Common myeloid progenitor, CD34-positive (primary cell): ENCODE measurements at regions not wholly inside any gene's neighbourhood (a gene's known extent, or its start where the extent isn't known, plus 50 kb on each side); places are given as distances from the start of the nearest gene placed in this dataset.

ENCODE experiments used
- CTCF ChIA-PET: fragments of 350-600 bp; sonication (Branson Sonifier 250); formaldehyde crosslinking; loops from one replicate; lab custom pipeline; 2021; ENCODE audit warnings: antibody characterized with exemption; lab: Charles Lee
- POLR2A ChIA-PET: fragments of 350-600 bp; sonication (Branson Sonifier 250); formaldehyde crosslinking; loops from one replicate; lab custom pipeline; 2021; ENCODE audit warnings: antibody characterized with exemption; lab: Charles Lee
- DNase-seq, 3 donors: peaks; one replicate each; pipeline versions ENCODE4 v3.0.0 to v3.0.0-alpha.2; 2013
- H3K27ac ChIP-seq, 2 experiments: 1 replicate in 1 of 2; 2 replicates in 1 of 2; pipeline ENCODE4 v1.7.0; 2013; ENCODE audit warnings: inconsistent platforms in 2 of 2, low read length in 2 of 2, mild to moderate bottlenecking in 2 of 2, low read depth in 1 of 2, moderate library complexity in 1 of 2; ENCODE audit not compliant: severe bottlenecking in 2 of 2, insufficient read depth in 1 of 2, poor library complexity in 1 of 2
- H3K27me3 ChIP-seq, 5 experiments: replicated peaks in 2 of 5; 1 replicate in 3 of 5; 2 replicates in 2 of 5; pipeline versions ENCODE4 v1.6.1 to v1.7.0; 2013; ENCODE audit warnings: low read length in 4 of 5, mild to moderate bottlenecking in 2 of 5, moderate library complexity in 2 of 5, inconsistent platforms in 1 of 5; ENCODE audit not compliant: insufficient read depth in 5 of 5, control insufficient read depth in 4 of 5
- H3K36me3 ChIP-seq, 4 experiments: 1 replicate in 2 of 4; 2 replicates in 2 of 4; pipeline versions ENCODE4 v1.6.1 to v1.7.0; 2013; ENCODE audit warnings: low read length in 3 of 4, control low read depth in 1 of 4, mild to moderate bottlenecking in 1 of 4; ENCODE audit not compliant: control insufficient read depth in 4 of 4, insufficient read depth in 4 of 4
- H3K4me1 ChIP-seq, 4 experiments: 1 replicate in 3 of 4; 2 replicates in 1 of 4; pipeline versions ENCODE4 v1.6.1 to v1.7.1; 2013; ENCODE audit warnings: low read length in 3 of 4, mild to moderate bottlenecking in 3 of 4, control low read depth in 1 of 4, inconsistent platforms in 1 of 4, moderate library complexity in 1 of 4; ENCODE audit not compliant: control insufficient read depth in 4 of 4, insufficient read depth in 4 of 4; ENCODE audit errors: control extremely low read depth in 1 of 4
- H3K4me3 ChIP-seq, 7 experiments: 1 replicate in 4 of 7; 2 replicates in 3 of 7; pipeline versions ENCODE4 v1.5.1 to v1.7.0; 2013; ENCODE audit warnings: mild to moderate bottlenecking in 7 of 7, low read length in 6 of 7, moderate library complexity in 6 of 7, inconsistent platforms in 2 of 7, low read depth in 2 of 7, control low read depth in 1 of 7; ENCODE audit not compliant: insufficient read depth in 4 of 7, control insufficient read depth in 1 of 7; ENCODE audit errors: extremely low read depth in 1 of 7
- H3K9me3 ChIP-seq, 5 experiments: 1 replicate in 4 of 5; 2 replicates in 1 of 5; pipeline versions ENCODE4 v1.6.1 to v1.7.1; 2013; ENCODE audit warnings: low read length in 4 of 5, mild to moderate bottlenecking in 2 of 5, inconsistent platforms in 1 of 5, low read depth in 1 of 5, moderate library complexity in 1 of 5; ENCODE audit not compliant: control insufficient read depth in 4 of 5, insufficient read depth in 2 of 5; ENCODE audit errors: control extremely low read depth in 1 of 5
- WGBS: methylation state at CpG from one replicate; pipeline ENCODE4 v1.1.5; 2013; ENCODE audit not compliant: insufficient coverage; 5-methylcytosine and 5-hydroxymethylcytosine counted together

- no peaks in the 10 kb centered on the region for H3K9me3 ChIP-seq
- no peak for DNase-seq
- H3K36me3 ChIP-seq = no peaks in the 10 kb centered on the region
- no peak overlapping the region for H3K27ac ChIP-seq
- H3K4me1 ChIP-seq = no peaks in the 10 kb centered on the region
- no peak overlapping the region for H3K4me3 ChIP-seq
- CTCF ChIA-PET = interaction anchor here (0.7 to 1.8 kb wide), 3 partner anchors 10 to 39 kb away, joined by 4 to 5 read pairs (median 4); no protein-coding TSS in a partner anchor
- WGBS = 100% methylated on average over 1 of the region's 3 CpGs
- POLR2A ChIA-PET = no interaction called here
- peaks cover 0 to 7% (median 2%) of the 10 kb centered on the region in 5 experiments for H3K27me3 ChIP-seq
Measured at GRCh38 chr7:28882869-28883470, 75.2 kb downstream of the TRIL start.

- peaks cover 0 to 7% (median 2%) of the 10 kb centered on the region in 5 experiments for H3K27me3 ChIP-seq
- H3K4me1 ChIP-seq = no peaks in the 10 kb centered on the region
- POLR2A ChIA-PET = no interaction called here
- WGBS = 70% methylated on average over 2 of the region's 2 CpGs
- H3K36me3 ChIP-seq = no peaks in the 10 kb centered on the region
- DNase-seq = no peak
- no peak overlapping the region for H3K4me3 ChIP-seq
- H3K27ac ChIP-seq = no peak overlapping the region
- CTCF ChIA-PET = no interaction called here
- no peaks in the 10 kb centered on the region for H3K9me3 ChIP-seq
Measured at GRCh38 chr7:28879105-28879504, 79.0 kb downstream of the TRIL start.

GRCh38 chr7:28878481-28878880 is 79.6 kb downstream of the TRIL start:
- no CpG with 5 or more reads among the region's 3 CpGs for WGBS
- POLR2A ChIA-PET = no interaction called here

More at GRCh38 chr7:28878481-28878880, 79.6 kb downstream of the TRIL start:
- Histone ChIP-seq H3K27ac (no peak overlapping the region), H3K36me3 (no peaks in the 10 kb centered on the region), H3K9me3 (no peaks in the 10 kb centered on the region), H3K4me1 (no peaks in the 10 kb centered on the region), H3K4me3 (no peak overlapping the region), H3K27me3 (peaks cover 0 to 4% (median 2%) of the 10 kb centered on the region in 5 experiments)
- CTCF ChIA-PET = no interaction called here
- DNase-seq = no peak
